Smooth muscle cell (in vitro differentiated cells): ENCODE measurements at regions not wholly inside any gene's neighbourhood (a gene's known extent, or its start where the extent isn't known, plus 50 kb on each side); places are given as distances from the start of the nearest gene placed in this dataset.

Experiments used
- DNase-seq: peaks from one replicate; lab custom pipeline; 2025; ENCODE audit not compliant: unreplicated experiment; lab: John Stamatoyannopoulos, UW
- H2AFZ ChIP-seq: fragments of 200-600 bp; sonication (generic); 2 replicates; pipeline ENCODE4 v1.6.0; 2016; ENCODE audit warnings: antibody characterized with exemption, low read depth, mild to moderate bottlenecking
- H3F3A ChIP-seq: fragments of 200-600 bp; sonication (generic); 2 replicates; pipeline ENCODE4 v1.6.0; 2017; ENCODE audit warnings: antibody characterized with exemption, low read depth
- H3K27ac ChIP-seq: fragments of 200-600 bp; sonication (generic); 2 replicates; pipeline ENCODE4 v1.5.1; 2016; ENCODE audit warnings: low read depth, mild to moderate bottlenecking
- H3K27me3 ChIP-seq: fragments of 200-600 bp; sonication (generic); 2 replicates; pipeline ENCODE4 v1.6.1; 2016; ENCODE audit warnings: low read depth, mild to moderate bottlenecking
- H3K36me3 ChIP-seq: fragments of 200-600 bp; sonication (generic); 2 replicates; pipeline ENCODE4 v1.5.1; 2016; ENCODE audit warnings: low read depth
- H3K4me1 ChIP-seq: fragments of 200-600 bp; sonication (generic); 2 replicates; pipeline ENCODE4 v1.5.1; 2016; ENCODE audit warnings: low read depth
- H3K4me2 ChIP-seq: fragments of 200-600 bp; sonication (generic); 2 replicates; pipeline ENCODE4 v1.6.0; 2016; ENCODE audit warnings: mild to moderate bottlenecking
- H3K4me3 ChIP-seq: fragments of 200-600 bp; sonication (generic); 2 replicates; pipeline ENCODE4 v1.5.1; 2016; ENCODE audit warnings: mild to moderate bottlenecking
- H3K79me2 ChIP-seq: fragments of 200-600 bp; sonication (generic); 2 replicates; pipeline ENCODE4 v1.6.0; 2016; ENCODE audit warnings: low read depth, mild to moderate bottlenecking
- H3K9ac ChIP-seq: fragments of 200-600 bp; sonication (generic); 2 replicates; pipeline ENCODE4 v1.6.0; 2016; ENCODE audit warnings: low read depth
- H3K9me3 ChIP-seq: fragments of 200-600 bp; sonication (generic); replicated peaks from 2 replicates; pipeline ENCODE4 v1.5.1; 2016; ENCODE audit warnings: low read depth
- H4K20me1 ChIP-seq: fragments of 200-600 bp; sonication (generic); 2 replicates; pipeline ENCODE4 v1.6.0; 2016; ENCODE audit warnings: low read depth
- WGBS: methylation state at CpG from one replicate; pipeline ENCODE4 v1.1.7; 2016; ENCODE audit warnings: low lambda C conversion rate; 5-methylcytosine and 5-hydroxymethylcytosine counted together
- TF ChIP-seq, protein P1 (sequence below): fragments of 200-600 bp; sonication (generic); IDR thresholded peaks from 2 replicates; pipeline ENCODE4 v1.5.1; 2017; ENCODE audit warnings: borderline replicate concordance, mild to moderate bottlenecking, antibody characterized with exemption; ENCODE audit not compliant: insufficient read depth, poor library complexity, severe bottlenecking

DNA sequence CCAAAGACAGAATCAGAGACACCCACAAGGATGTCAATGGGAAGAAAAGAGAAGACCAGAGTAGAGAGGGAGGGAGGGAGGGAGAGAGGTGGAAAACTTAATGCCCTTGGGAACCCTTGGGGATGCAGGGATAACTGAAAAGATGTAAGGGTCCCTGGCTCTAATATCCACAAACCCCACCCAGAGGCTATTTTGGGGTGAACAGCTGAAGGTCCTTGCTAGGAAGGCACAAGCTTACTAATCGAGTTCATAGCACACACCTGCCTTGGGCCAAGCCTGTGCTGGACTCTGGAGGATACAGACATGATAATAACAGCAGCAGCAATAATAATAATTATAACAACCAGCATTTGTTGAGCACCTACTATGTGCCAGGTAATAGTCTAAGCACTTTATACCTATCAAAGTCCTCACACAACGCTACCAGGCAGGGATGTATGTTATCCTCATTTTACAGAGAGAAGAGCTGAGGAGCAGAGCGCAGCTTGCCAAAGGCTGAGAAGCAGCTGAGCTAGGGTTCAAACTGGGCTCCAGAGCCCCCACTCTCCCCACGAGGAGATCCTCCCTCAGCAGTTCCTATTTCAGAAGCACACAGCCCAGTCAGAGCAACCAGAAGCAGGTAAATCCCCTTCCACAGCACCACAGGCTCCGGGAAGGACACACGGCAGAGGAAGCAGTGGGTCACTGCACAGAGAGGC lies 174.2 kb downstream of the ANKRD60 start:
- H3K27ac ChIP-seq, result no peak overlapping the region
- H3F3A ChIP-seq, result peaks cover 3% of the 10 kb centered on the region
- no peak overlapping the region for H2AFZ ChIP-seq
- TF ChIP-seq, protein P1, sequence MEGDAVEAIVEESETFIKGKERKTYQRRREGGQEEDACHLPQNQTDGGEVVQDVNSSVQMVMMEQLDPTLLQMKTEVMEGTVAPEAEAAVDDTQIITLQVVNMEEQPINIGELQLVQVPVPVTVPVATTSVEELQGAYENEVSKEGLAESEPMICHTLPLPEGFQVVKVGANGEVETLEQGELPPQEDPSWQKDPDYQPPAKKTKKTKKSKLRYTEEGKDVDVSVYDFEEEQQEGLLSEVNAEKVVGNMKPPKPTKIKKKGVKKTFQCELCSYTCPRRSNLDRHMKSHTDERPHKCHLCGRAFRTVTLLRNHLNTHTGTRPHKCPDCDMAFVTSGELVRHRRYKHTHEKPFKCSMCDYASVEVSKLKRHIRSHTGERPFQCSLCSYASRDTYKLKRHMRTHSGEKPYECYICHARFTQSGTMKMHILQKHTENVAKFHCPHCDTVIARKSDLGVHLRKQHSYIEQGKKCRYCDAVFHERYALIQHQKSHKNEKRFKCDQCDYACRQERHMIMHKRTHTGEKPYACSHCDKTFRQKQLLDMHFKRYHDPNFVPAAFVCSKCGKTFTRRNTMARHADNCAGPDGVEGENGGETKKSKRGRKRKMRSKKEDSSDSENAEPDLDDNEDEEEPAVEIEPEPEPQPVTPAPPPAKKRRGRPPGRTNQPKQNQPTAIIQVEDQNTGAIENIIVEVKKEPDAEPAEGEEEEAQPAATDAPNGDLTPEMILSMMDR, result no peak
- H3K27me3 ChIP-seq, result no peaks in the 10 kb centered on the region
- DNase-seq, result no peak
- peak overlapping the region; percentile 55 for H3K4me2 ChIP-seq
- no peak overlapping the region for H3K4me3 ChIP-seq
- H3K4me1 ChIP-seq, result peaks cover 4% of the 10 kb centered on the region
- no peaks in the 10 kb centered on the region for H4K20me1 ChIP-seq
- no peaks in the 10 kb centered on the region for H3K79me2 ChIP-seq
- no peaks in the 10 kb centered on the region for H3K36me3 ChIP-seq
- WGBS, result 60% methylated on average over 6 of the region's 6 CpGs
- no peak overlapping the region for H3K9ac ChIP-seq
- H3K9me3 ChIP-seq, result peaks cover 5% of the 10 kb centered on the region

DNA sequence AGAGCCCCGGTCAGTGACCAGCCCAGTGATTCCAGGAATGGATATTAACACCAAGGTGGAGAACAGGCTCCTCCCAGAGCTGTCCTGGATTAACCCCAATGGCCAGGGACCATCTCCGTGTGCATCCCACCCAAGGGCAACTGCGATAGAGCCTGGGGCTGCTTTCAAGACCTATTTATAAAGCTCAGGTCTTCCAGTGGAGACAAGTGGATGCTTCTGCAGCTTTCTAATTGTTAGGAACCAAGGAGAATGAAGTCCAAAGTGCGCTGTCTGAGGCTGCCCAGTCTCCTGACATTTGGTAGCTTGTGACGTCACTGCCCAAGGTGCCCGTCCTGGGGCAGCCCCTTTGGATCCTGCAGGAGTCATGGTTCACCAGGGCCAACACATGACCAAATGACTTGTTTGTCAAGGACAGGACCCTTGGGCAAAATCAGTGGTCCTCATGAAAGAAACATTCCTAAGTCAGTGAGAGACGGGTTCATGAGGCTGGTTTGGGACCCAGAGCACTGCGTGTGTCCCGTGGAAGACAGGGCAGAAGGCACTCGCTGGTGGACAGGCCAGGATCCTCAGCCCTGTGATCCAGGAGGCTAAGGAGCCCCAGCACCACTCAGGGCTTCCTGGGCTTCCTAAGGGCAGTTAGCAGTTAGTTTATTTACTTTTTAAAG lies 174.9 kb downstream of the ANKRD60 start:
- no peak overlapping the region for H3K4me2 ChIP-seq
- DNase-seq, result no peak
- H4K20me1 ChIP-seq, result no peaks in the 10 kb centered on the region
- H3K27me3 ChIP-seq, result no peaks in the 10 kb centered on the region
- H3K9ac ChIP-seq, result no peak overlapping the region
- no peaks in the 10 kb centered on the region for H3K36me3 ChIP-seq
- peaks cover 4% of the 10 kb centered on the region for H3K4me1 ChIP-seq
- peaks cover 3% of the 10 kb centered on the region for H3F3A ChIP-seq
- no peaks in the 10 kb centered on the region for H3K79me2 ChIP-seq
- 95% methylated on average over 10 of the region's 10 CpGs for WGBS
- H3K27ac ChIP-seq, result no peak overlapping the region
- H3K9me3 ChIP-seq, result peaks cover 5% of the 10 kb centered on the region
- no peak overlapping the region for H2AFZ ChIP-seq
- H3K4me3 ChIP-seq, result no peak overlapping the region
- TF ChIP-seq, protein P1, result no peak

DNA sequence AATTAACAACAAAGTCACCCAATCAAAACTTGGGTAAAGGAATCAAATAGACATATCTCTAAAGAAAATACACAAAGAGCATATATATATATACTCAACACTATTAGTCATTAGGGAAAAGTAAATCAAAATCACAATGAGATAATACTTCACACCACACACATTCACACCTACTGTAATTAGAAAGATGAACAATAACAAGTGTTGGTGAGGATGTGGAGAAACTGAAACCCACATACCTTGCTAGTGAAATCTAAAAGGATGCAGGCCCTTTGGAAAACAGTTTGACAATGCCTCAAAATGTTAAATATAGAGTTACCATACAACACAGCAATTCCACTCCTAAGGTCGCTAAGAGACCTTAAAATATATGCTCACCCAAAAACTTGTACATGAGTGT lies 177.1 kb downstream of the ANKRD60 start:
- H3K4me1 ChIP-seq, result peaks cover 8% of the 10 kb centered on the region
- DNase-seq, result no peak
- TF ChIP-seq, protein P1, result no peak
- no peak overlapping the region for H3K27ac ChIP-seq
- H4K20me1 ChIP-seq, result no peaks in the 10 kb centered on the region
- WGBS, result 89% methylated on average over 1 of the region's 1 CpG
- H3K9ac ChIP-seq, result no peak overlapping the region
- H3K79me2 ChIP-seq, result no peaks in the 10 kb centered on the region
- peaks cover 5% of the 10 kb centered on the region for H3K9me3 ChIP-seq
- H3F3A ChIP-seq, result peaks cover 3% of the 10 kb centered on the region
- no peak overlapping the region for H3K4me2 ChIP-seq
- H3K4me3 ChIP-seq, result no peak overlapping the region
- H3K36me3 ChIP-seq, result no peaks in the 10 kb centered on the region
- no peak overlapping the region for H2AFZ ChIP-seq
- no peaks in the 10 kb centered on the region for H3K27me3 ChIP-seq
